HepG2 (cell line): ENCODE measurements at regions not wholly inside any gene's neighbourhood (a gene's known extent, or its start where the extent isn't known, plus 50 kb on each side); places are given as distances from the start of the nearest gene placed in this dataset.
A peak's percentile ranks its signal among the peaks of the same experiment; 100 is the strongest.

Source experiments
- ATAC-seq: fragments of 200-7000 bp; cut with Tn5 transposase; 3 replicates; pipeline ENCODE4 v1.9.1; 2020; ENCODE audit warnings: mild to moderate bottlenecking, moderate library complexity
- BruUV-seq: library from RNA; stranded (reverse); fragments of 400-500 nt; replicated peaks from 2 replicates; lab custom pipeline; 2021; lab: Mats Ljungman, UMichigan
- CTCF ChIA-PET: fragments of 300-600 bp; formaldehyde crosslinking; extraction: SDS; loops from one replicate; lab custom pipeline; 2021; ENCODE audit warnings: low total read pairs, inconsistent platforms, low intra/inter-chr PET ratio; lab: Yijun Ruan, JAX
- POLR2A ChIA-PET: fragments of 350-600 bp; sonication (Branson Sonifier 250); formaldehyde crosslinking; loops from one replicate; lab custom pipeline; 2020; ENCODE audit warnings: antibody characterized with exemption, inconsistent platforms; lab: Yijun Ruan, JAX
- DNase-seq: peaks from one replicate; pipeline ENCODE4 v3.0.0-alpha.2; 2015; ENCODE audit warnings: low spot score
- FAIRE-seq: peaks from 3 replicates; lab custom pipeline; 2011; peaks lifted over from hg19 to GRCh38; lab: Jason Lieb, UNC
- H2AFZ ChIP-seq: one replicate; pipeline ENCODE4 v1.6.1; 2011; ENCODE audit warnings: low read length, inconsistent platforms
- H3K27ac ChIP-seq: fragments of 300-600 bp; 3 replicates; pipeline ENCODE4 v1.8.0; 2011; ENCODE audit warnings: mixed run types, mild to moderate bottlenecking, mixed read lengths, low read length, inconsistent platforms; ENCODE audit not compliant: insufficient read depth; ENCODE audit errors: extremely low read length
- H3K27me3 ChIP-seq, 2 experiments: fragments of 200-600 bp in 1 of 2; 2 replicates in 1 of 2; 3 replicates in 1 of 2; pipeline versions ENCODE4 v1.6.0 to v1.8.0; 2011; ENCODE audit warnings: low read length in 2 of 2, mild to moderate bottlenecking in 2 of 2, moderate library complexity in 2 of 2, inconsistent platforms in 1 of 2; ENCODE audit not compliant: insufficient read depth in 2 of 2, control insufficient read depth in 1 of 2
- H3K36me3 ChIP-seq, 2 experiments: fragments of 200-600 bp in 1 of 2; replicated peaks in 1 of 2; 2 replicates in 1 of 2; 3 replicates in 1 of 2; pipeline versions ENCODE4 v1.5.1 to v1.8.0; 2011; ENCODE audit warnings: low read length in 2 of 2, inconsistent platforms in 1 of 2; ENCODE audit not compliant: insufficient read depth in 2 of 2, control insufficient read depth in 1 of 2
- H3K4me1 ChIP-seq: 2 replicates; pipeline ENCODE4 v1.5.1; 2012; ENCODE audit warnings: low read length, inconsistent platforms; ENCODE audit not compliant: insufficient read depth
- H3K4me2 ChIP-seq: 2 replicates; pipeline ENCODE4 v1.6.0; 2011; ENCODE audit warnings: low read depth, low read length, inconsistent platforms
- H3K4me3 ChIP-seq, 3 experiments: fragments of 200-600 bp in 1 of 3; sonication (generic), shearing (Covaris generic) in 1 of 3; replicated peaks in 1 of 3; 2 replicates each; pipeline ENCODE4 v1.5.1; 2011 to 2016; ENCODE audit warnings: low read length in 3 of 3, inconsistent platforms in 2 of 3, low read depth in 2 of 3, mild to moderate bottlenecking in 2 of 3, control low read depth in 1 of 3, mixed read lengths in 1 of 3; ENCODE audit not compliant: insufficient read depth in 1 of 3
- H3K79me2 ChIP-seq: one replicate; pipeline ENCODE4 v1.6.1; 2011; ENCODE audit warnings: low read length, inconsistent platforms; ENCODE audit not compliant: insufficient read depth
- H3K9ac ChIP-seq: 2 replicates; pipeline ENCODE4 v1.6.0; 2011; ENCODE audit warnings: mild to moderate bottlenecking, low read depth, low read length, inconsistent platforms; ENCODE audit not compliant: insufficient read depth
- H3K9me3 ChIP-seq: 2 replicates; pipeline ENCODE4 v1.5.1; 2012; ENCODE audit warnings: mild to moderate bottlenecking, low read length
- H4K20me1 ChIP-seq: 2 replicates; pipeline ENCODE4 v1.6.0; 2011; ENCODE audit warnings: inconsistent platforms, mild to moderate bottlenecking, low read length, moderate library complexity; ENCODE audit not compliant: insufficient read depth
- ATF1 ChIP-seq: IDR thresholded peaks from 2 replicates; pipeline ENCODE4 v1.6.1; 2016; ENCODE audit warnings: mild to moderate bottlenecking, control low read depth
- ATM ChIP-seq: fragments of 450-650 bp; IDR thresholded peaks from 2 replicates; pipeline ENCODE4 v1.7.1; 2017; ENCODE audit warnings: mild to moderate bottlenecking, borderline replicate concordance
- CEBPB ChIP-seq: IDR thresholded peaks from 2 replicates; pipeline ENCODE4 v1.6.1; 2011; ENCODE audit warnings: low read depth, low read length, improper control_type of control experiment, borderline replicate concordance
- CENPBD1 ChIP-seq: sonication (generic); formaldehyde crosslinking; IDR thresholded peaks from 2 replicates; pipeline ENCODE4 v1.8.0; 2022; ENCODE audit warnings: missing genetic modification reagents, low read depth, mild to moderate bottlenecking, borderline replicate concordance
- MTF1 ChIP-seq: sonication (generic); formaldehyde crosslinking; IDR thresholded peaks from 2 replicates; pipeline ENCODE4 v1.5.0; 2020; ENCODE audit warnings: missing genetic modification reagents
- MZF1 ChIP-seq: sonication (generic); formaldehyde crosslinking; IDR thresholded peaks from 2 replicates; pipeline ENCODE4 v1.8.1; 2023; ENCODE audit warnings: mild to moderate bottlenecking, missing genetic modification reagents, borderline replicate concordance
- NFIB ChIP-seq: sonication (generic); formaldehyde crosslinking; IDR thresholded peaks from 2 replicates; pipeline ENCODE4 v1.9.0; 2021; ENCODE audit warnings: missing genetic modification reagents, mild to moderate bottlenecking, borderline replicate concordance
- PHF5A ChIP-seq: IDR thresholded peaks from one replicate; pipeline ENCODE4 v1.6.1; 2018; ENCODE audit warnings: low read depth, missing genetic modification reagents; ENCODE audit not compliant: unreplicated experiment
- SMYD3 ChIP-seq: sonication (generic); formaldehyde crosslinking; IDR thresholded peaks from 2 replicates; pipeline ENCODE4 v1.8.1; 2023; ENCODE audit warnings: mild to moderate bottlenecking, missing genetic modification reagents
- ZFY ChIP-seq: sonication (generic); formaldehyde crosslinking; IDR thresholded peaks from 2 replicates; pipeline ENCODE4 v1.4.0; 2020; ENCODE audit warnings: missing genetic modification reagents
- ZNF3 ChIP-seq: IDR thresholded peaks from 2 replicates; pipeline ENCODE4 v1.7.0; 2017; ENCODE audit warnings: inconsistent platforms
- ZNF367 ChIP-seq: sonication (generic); formaldehyde crosslinking; IDR thresholded peaks from 2 replicates; pipeline ENCODE4 v1.4.0; 2020; ENCODE audit warnings: missing genetic modification reagents, borderline replicate concordance
- ZNF44 ChIP-seq: sonication (generic); formaldehyde crosslinking; IDR thresholded peaks from 2 replicates; pipeline ENCODE4 v1.5.1; 2020; ENCODE audit warnings: mild to moderate bottlenecking, missing genetic modification reagents
- ZNF766 ChIP-seq: sonication (generic); formaldehyde crosslinking; IDR thresholded peaks from 2 replicates; pipeline ENCODE4 v1.5.0; 2020; ENCODE audit warnings: missing genetic modification reagents, borderline replicate concordance
- ZNF879 ChIP-seq: sonication (generic); formaldehyde crosslinking; IDR thresholded peaks from 2 replicates; pipeline ENCODE4 v1.8.1; 2023; ENCODE audit warnings: missing genetic modification reagents
- WGBS: methylation state at CpG from one replicate; pipeline ENCODE4 v1.1.6; 2017; ENCODE audit warnings: low lambda C conversion rate; 5-methylcytosine and 5-hydroxymethylcytosine counted together
- in situ Hi-C: cut with HindIII; loops from 2 replicates; pipeline ENCODE4 v1.10.0; 2017; ENCODE audit warnings: low pct_unique_long_range_greater_than_20kb; ENCODE audit not compliant: extremely low pct_ligation_motif_present
- intact Hi-C: fragments of 100-400 bp; cut with micrococcal nuclease; formaldehyde crosslinking; loops from one replicate; pipeline ENCODE4 v1.10.0; 2022; ENCODE audit not compliant: unreplicated experiment
- TF ChIP-seq, protein P1 (sequence below): sonication (generic); formaldehyde crosslinking; IDR thresholded peaks from 2 replicates; pipeline ENCODE4 v1.8.1; 2023; ENCODE audit warnings: mild to moderate bottlenecking, inconsistent platforms, moderate library complexity, missing genetic modification reagents, borderline replicate concordance

DNA sequence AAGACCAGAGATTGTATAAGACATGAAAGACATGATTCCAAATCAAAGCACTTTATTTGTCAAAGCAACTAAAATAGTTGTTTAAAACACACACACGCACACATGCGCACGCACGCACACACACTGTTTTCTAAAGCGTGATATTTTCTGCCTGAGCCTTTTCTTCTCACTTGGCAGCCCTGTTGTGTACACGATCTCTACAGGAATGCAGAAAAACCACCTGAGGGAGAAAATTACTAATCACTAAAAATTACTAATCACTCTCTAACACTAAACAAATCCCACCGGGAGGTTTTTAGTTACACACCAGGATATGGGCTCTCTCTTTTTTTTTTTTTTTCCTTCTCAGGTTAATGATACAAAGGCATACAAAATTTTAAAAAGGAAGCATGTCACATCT lies 160.1 kb upstream of the ATP11B start (continued):
- TF ChIP-seq PHF5A (CRISPR knock-in tag) (no peak), SMYD3 (CRISPR knock-in tag) (no peak), ZFY (CRISPR knock-in tag) (no peak), ZNF879 (no peak), MTF1 (no peak), ATM (no peak), ATF1 (no peak)
- TF ChIP-seq, protein P1, sequence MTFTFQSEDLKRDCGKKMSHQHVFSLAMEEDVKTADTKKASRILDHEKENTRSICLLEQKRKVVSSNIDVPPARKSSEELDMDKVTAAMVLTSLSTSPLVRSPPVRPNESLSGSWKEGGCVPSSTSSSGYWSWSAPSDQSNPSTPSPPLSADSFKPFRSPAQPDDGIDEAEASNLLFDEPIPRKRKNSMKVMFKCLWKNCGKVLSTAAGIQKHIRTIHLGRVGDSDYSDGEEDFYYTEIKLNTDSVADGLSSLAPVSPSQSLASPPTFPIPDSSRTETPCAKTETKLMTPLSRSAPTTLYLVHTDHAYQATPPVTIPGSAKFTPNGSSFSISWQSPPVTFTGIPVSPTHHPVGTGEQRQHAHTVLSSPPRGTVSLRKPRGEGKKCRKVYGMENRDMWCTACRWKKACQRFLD (CRISPR knock-in tag) = no peak

GRCh38 chr3:182636646-182637045 lies 156.7 kb upstream of the ATP11B start:
- FAIRE-seq = no peak
- no peaks in the 10 kb centered on the region for H3K9me3 ChIP-seq
- in situ Hi-C loops = no loop called here

More at GRCh38 chr3:182636646-182637045, 156.7 kb upstream of the ATP11B start:
- no peaks in the 10 kb centered on the region for H3K79me2 ChIP-seq
- H3K4me2 ChIP-seq = no peak overlapping the region
- no peaks in the 10 kb centered on the region for H3K27me3 ChIP-seq
- H3K4me3 ChIP-seq = no peak overlapping the region
- TF ChIP-seq ZNF44 (CRISPR knock-in tag) = no peak
- no peak for TF ChIP-seq NFIB (CRISPR knock-in tag)
- TF ChIP-seq CEBPB = 0 out of 2 replicates have a peak, but pooled peaks have one; percentile 16
- no peak for TF ChIP-seq MZF1 (CRISPR knock-in tag)
- no peak for TF ChIP-seq ZNF367 (CRISPR knock-in tag)
- TF ChIP-seq CENPBD1 (CRISPR knock-in tag) = no peak
- no peak for TF ChIP-seq ZNF3 (CRISPR knock-in tag)
- TF ChIP-seq ZNF766 (CRISPR knock-in tag) = no peak
- no peak for DNase-seq
- no peak for ATAC-seq
- no peaks in the 10 kb centered on the region for H3K4me1 ChIP-seq
- H2AFZ ChIP-seq = no peak overlapping the region
- H3K36me3 ChIP-seq = no peaks in the 10 kb centered on the region
- CTCF ChIA-PET = no interaction called here
- POLR2A ChIA-PET = no interaction called here
- no peak overlapping the region for H3K27ac ChIP-seq
- H4K20me1 ChIP-seq = no peaks in the 10 kb centered on the region
- WGBS = 0% methylated on average over 1 of the region's 1 CpG
- no peak overlapping the region for H3K9ac ChIP-seq
- BruUV-seq = no TSS peak
- intact Hi-C loops = no loop called here
